GM19351 (cell line): ENCODE measurements at regions not wholly inside any gene's neighbourhood (a gene's known extent, or its start where the extent isn't known, plus 50 kb on each side); places are given as distances from the start of the nearest gene placed in this dataset.
"Not testable (repeated sequence)": the region's sequence is repeated elsewhere in the genome, so short reads cannot be mapped to it uniquely, and the experiment has no call there.

Experiments
- ATAC-seq: cut with Tn5 transposase; IDR thresholded peaks from one replicate; pipeline ENCODE4 v1.9.1; 2021; ENCODE audit warnings: mild to moderate bottlenecking, moderate library complexity; ENCODE audit not compliant: unreplicated experiment

GRCh38 chr2:147438882-147439281 lies 405.9 kb upstream of the ACVR2A start:
- ATAC-seq = no peak

- ATAC-seq = no peak
Measured at GRCh38 chr2:147433822-147434221, 411.0 kb upstream of the ACVR2A start.

GRCh38 chr2:147430408-147430807 lies 414.4 kb upstream of the ACVR2A start:
- ATAC-seq = no peak

- ATAC-seq = no peak
Measured at GRCh38 chr2:147428120-147428747, 416.6 kb upstream of the ACVR2A start.

DNA sequence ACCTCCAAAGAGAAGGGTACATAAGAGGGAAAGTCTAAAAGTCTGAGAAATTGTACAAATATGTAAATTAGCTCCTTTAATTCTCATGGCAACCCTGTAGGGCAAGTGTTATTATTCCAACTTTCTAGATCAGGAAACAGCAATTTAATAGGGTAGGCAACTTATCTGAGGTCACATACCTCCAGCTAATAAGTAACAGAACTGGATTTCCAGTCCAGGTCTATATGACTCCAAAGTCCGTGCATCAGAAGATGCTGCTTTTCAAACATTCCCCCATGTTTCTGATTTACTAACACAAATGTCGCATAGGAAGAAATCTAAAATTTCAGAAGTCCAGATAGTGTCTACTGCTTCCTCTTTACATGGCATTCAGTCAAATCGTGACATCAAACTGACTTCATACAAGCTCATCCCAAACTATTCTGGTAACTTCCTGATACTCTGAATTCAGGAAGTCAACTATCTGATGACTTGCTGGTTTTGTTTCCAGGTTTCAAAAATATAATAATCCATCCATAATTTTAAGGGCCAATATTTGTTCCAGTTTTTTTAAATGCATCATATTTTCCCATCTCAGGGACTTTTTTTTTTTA lies 419.3 kb upstream of the ACVR2A start:
- no peak for ATAC-seq

GRCh38 chr2:147424766-147425165 lies 420.1 kb upstream of the ACVR2A start:
- ATAC-seq = no peak

DNA sequence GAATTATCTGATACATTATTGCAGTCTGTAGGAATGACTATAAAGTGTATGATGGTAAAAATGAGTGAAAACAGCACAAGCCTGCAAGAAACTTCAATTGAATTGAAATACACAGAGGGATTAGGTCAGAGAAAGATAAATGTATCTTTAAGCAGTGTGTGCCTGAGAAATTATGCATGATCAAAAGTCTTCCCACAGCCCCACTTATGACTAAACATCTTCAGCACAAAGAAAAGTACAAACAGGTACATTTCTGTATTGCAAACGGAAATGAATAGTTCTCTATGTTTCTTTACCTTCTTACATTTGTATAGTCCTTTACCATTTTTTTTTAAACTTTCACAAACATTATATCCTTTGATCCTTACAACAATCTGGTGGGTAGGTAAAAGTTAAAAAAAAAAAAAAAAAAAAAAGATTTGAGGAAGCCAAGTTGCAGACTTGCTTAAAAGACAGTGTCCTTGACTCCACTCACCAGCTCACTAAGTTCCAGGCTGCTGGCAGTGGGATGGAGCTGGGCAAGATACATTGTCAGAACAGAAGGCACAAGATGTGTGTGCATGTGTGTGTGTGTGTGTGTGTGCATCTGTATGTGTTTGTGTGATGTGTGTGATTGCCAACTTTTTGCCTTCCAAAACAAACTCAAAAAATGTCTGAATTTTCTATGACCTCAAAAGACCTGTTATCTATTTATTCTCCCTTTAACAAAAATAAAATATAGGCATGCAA lies 423.7 kb upstream of the ACVR2A start:
- no peak for ATAC-seq

- ATAC-seq = no peak
Measured at GRCh38 chr2:147420517-147420916, 424.3 kb upstream of the ACVR2A start.

DNA sequence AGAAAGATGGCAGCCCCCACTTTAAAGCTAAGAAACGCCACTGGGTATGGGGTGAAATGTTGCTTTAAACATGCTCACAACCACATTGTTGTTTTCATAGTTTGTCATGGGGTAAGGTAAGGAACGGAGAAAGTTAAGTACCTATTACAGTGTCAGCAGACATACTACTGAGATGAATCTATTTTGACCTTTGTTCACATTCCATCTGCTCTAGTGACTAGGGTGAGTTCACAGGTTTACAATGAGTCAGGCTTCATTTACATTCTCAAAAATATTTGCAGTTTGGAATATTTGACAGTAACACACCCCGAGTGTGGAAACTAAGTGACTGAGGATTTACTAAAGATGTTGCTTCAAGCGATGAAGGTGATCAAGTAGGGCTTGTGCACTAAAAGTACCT lies 428.7 kb upstream of the ACVR2A start:
- ATAC-seq = no peak

- ATAC-seq = not testable (repeated sequence)
Measured at GRCh38 chr2:147414656-147415055, 430.2 kb upstream of the ACVR2A start.

GRCh38 chr2:147408357-147408756 lies 436.5 kb upstream of the ACVR2A start:
- no peak for ATAC-seq

GRCh38 chr2:147405651-147406050 lies 439.2 kb upstream of the ACVR2A start:
- peak; percentile 53 for ATAC-seq

DNA sequence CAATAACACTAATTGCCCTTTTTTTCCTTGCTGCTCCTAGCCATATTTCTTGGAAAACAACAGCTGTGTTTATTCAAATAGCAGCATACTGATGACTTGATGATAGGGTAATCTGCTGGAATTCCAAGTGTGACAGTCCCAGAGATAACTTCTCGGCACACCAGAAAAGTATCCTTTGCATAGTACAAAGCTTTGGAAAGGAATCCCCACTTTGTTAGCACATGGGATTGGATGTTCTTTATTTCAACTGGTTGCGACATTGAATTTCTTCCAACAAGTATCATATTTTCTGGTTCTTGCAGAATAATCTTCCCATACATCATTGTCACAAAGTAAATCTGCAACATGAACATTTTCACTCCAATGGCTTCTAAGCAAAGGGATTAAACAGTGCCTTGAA lies 445.8 kb upstream of the ACVR2A start:
- no peak for ATAC-seq

- no peak for ATAC-seq
Measured at GRCh38 chr2:147398301-147398700, 446.5 kb upstream of the ACVR2A start.

DNA sequence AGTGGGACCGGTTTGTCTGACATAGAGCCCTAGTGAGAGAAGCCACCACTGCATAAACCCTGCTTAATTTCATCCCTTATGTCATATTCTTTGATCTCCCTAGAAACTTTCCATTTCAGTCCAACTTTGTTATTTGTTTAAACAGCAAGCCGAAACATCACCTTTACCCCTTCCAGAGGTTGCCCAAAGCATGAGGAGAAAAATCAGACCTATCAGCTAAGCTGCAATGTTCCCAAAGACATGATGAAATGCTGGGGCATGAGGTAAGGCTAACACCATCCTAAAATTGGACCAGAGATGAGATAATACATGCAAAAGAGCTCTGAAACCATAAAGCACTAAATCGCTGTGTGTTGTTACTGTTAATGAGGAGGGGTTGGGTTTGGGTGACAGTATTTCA lies 447.9 kb upstream of the ACVR2A start:
- no peak for ATAC-seq

DNA sequence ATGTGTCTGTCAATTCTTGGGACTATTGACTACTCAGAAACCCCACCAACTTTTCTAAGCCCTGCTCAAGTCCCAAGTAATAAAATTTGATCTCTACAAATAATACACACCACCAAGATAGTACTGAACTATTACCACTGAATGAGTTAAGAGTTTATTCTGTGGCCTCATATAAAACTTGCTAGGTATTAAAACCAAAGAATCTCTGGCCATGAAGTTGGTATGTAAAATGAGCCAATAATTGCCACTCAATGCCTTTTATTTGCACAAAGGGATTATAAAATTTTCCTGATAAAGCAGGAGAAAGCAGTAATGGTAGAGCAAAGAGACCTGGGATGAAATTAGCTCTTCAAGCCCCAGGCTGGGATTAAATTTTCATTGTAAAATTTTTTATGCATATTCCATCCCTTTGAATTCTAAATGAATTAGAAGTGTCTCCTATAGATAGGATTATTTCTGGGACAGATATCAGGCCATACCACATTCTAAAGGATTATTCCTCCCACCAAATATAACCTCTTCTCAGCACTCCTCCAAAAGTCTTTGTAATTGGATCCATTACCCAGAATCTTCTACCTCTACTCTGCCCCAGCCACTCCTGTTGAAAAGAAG lies 450.5 kb upstream of the ACVR2A start:
- no peak for ATAC-seq

DNA sequence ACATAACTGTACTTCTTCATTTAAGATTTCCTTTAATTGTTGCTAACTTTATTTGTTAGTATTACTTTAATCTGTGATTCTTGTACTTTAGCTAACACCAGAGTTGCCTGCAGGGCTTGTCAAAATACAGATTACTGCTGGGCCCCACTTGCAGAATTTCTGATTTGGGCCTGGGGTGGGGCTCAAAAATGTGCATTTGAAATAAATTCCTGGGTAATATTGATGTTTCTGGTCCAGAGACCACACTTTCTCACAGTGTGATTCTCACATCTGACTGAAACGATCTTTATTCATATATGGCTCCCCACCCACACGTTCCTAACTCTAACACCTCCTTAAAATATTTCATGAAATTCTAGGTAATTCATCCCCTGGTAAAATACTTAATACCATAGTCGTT lies 452.6 kb upstream of the ACVR2A start:
- no peak for ATAC-seq

DNA sequence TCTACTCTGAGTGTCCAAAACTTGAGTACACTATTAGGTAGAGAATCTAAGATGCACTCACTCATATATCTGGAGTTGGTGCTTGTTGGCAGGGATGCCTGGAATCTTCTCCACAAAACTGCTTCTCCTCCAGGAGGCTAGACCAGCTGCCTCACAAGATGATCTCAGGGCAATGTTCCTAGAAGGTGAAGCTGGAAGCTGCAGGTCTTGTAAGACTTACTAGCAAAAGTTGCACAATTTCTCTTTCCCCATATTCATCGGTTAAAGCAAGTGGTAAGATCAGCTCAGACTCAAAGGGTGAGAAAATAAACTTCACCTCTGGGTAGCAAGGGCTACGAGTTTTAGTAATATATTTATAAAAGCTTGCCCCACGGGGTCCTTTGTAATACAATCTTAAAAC lies 454.4 kb upstream of the ACVR2A start:
- ATAC-seq = no peak

GRCh38 chr2:147389218-147389617 lies 455.6 kb upstream of the ACVR2A start:
- ATAC-seq = no peak

- ATAC-seq = no peak
Measured at GRCh38 chr2:147388217-147388616, 456.6 kb upstream of the ACVR2A start.

- no peak for ATAC-seq
Measured at GRCh38 chr2:147386284-147386683, 458.5 kb upstream of the ACVR2A start.

DNA sequence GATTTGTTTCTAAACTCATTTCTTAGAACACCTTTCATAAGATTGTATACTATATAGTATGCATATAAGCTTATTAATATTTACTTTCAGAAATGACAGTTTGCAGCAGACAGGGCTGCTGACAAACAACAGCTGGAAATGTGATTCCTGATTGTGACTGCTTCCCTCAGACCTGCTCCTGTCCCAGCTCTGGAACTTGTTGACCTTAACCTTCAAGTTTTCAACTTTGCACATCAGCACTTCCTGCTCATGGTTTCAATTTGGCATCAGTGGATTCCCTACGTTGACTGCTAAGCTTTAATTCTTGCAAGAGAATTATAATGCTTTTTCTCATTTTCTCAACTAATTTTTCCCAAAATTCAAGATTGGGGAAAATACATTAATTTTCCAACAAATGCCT lies 459.2 kb upstream of the ACVR2A start:
- no peak for ATAC-seq
